ENCODE measurements at regions not wholly inside any gene's neighbourhood (a gene's known extent, or its start where the extent isn't known, plus 50 kb on each side); places are given as distances from the start of the nearest gene placed in this dataset.

DNA sequence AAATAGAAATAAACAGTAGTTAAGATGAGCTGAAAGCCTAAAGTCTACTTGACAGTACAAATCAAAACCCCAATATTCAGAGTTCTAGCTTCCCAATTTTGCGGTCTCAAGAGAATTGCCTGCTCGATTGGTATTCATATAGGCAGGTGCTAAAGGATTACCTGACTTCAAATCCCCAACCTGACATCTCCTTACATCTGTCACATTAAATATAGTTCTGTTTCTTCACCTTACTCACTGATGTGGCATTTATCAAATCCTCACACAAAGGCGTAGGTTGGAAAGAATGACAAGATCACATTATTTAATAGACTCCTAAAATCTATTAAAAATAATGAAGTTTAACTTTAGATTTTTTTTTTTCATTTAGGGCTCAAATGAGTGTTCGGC is 72.8 kb upstream of the ANKH start:
- TF ChIP-seq EZH2 (IDR thresholded peaks at IDR 0.05; ENCODE audit: low read length, unreplicated experiment), result no peak
- TF ChIP-seq, protein P1, sequence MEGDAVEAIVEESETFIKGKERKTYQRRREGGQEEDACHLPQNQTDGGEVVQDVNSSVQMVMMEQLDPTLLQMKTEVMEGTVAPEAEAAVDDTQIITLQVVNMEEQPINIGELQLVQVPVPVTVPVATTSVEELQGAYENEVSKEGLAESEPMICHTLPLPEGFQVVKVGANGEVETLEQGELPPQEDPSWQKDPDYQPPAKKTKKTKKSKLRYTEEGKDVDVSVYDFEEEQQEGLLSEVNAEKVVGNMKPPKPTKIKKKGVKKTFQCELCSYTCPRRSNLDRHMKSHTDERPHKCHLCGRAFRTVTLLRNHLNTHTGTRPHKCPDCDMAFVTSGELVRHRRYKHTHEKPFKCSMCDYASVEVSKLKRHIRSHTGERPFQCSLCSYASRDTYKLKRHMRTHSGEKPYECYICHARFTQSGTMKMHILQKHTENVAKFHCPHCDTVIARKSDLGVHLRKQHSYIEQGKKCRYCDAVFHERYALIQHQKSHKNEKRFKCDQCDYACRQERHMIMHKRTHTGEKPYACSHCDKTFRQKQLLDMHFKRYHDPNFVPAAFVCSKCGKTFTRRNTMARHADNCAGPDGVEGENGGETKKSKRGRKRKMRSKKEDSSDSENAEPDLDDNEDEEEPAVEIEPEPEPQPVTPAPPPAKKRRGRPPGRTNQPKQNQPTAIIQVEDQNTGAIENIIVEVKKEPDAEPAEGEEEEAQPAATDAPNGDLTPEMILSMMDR (conservative IDR thresholded peaks at IDR 0.05; ENCODE audit: low read depth, low read length), result no peak
- no peak for TF ChIP-seq EZH2phosphoT487 (IDR thresholded peaks at IDR 0.05; ENCODE audit: borderline replicate concordance, low read length)

All from PC-3 (cell line).